HG02884 (cell line): ENCODE measurements at regions not wholly inside any gene's neighbourhood (a gene's known extent, or its start where the extent isn't known, plus 50 kb on each side); places are given as distances from the start of the nearest gene placed in this dataset.

Experiments
- ATAC-seq: cut with Tn5 transposase; IDR thresholded peaks from one replicate; pipeline ENCODE4 v1.9.1; 2021; ENCODE audit warnings: mild to moderate bottlenecking, moderate library complexity; ENCODE audit not compliant: unreplicated experiment

DNA sequence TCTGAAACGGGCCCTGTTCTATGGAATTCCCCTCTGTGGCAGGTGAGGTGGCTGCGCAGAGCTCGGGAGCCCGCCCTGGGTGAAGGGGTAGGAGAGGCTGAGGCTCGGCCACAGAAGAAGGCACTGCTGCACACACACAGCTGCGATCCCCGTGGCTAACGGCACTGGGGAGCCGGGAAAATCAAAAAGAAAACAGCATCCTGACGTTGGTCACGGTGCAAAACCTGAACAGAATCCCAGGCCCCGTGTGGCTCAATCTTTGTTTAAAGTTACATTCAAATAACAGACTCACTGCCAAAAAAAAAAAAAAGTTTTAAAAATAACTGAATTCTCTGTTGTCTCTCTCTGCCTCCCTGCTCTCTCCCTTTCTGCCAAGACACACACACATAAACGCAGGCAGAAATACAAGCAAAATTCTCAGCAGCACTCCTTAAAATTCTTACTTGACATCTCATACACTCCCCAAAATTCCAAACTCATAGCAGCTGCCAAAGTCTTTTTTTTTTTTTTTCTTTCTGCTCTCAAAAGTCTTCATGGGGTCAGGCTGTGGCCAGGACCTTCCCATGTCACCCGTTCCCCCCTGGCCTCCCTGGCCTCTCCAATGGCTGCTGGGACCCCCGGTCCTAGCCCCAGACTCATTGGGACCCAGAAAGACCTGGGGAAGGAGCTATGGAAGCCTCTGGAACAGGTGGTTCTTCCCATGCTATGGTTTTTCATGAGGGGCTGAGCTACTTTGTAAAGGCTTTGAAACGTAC lies 248.8 kb downstream of the TTLL2 start:
- ATAC-seq = no peak

DNA sequence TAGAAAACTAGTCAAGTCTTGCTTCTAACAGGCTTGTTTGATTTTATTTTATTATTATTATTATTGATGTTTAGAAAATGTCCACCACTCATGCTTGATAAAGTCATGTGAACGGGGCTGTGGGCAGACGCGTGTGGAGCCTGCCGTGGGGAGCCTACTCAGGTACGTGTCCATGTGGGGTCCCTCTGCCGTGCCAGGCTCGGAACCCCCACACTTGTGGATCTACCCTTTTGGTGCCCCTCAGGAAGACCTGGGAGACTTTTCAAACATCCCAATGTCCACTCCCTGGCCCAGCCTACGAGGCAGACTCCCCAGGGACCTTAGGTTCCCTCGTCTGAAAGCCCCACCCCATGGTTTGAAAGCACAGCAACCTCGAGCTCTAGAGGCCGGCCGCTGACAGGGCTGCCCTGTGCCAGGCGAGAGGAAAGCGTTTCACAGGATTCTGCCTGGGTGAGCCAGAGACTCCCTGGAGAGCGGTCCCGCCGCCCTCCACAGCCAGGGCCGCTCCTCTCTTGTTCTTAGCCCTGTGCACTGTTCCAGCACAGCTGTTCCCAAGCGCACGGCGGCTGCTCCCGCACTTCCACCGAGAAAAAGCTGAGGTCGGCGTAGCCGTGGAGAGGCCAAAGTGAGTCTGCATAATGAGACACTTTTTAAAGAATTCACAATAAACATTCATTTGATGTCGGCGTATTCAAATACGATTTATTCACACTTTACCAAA lies 249.7 kb downstream of the TTLL2 start:
- no peak for ATAC-seq

DNA sequence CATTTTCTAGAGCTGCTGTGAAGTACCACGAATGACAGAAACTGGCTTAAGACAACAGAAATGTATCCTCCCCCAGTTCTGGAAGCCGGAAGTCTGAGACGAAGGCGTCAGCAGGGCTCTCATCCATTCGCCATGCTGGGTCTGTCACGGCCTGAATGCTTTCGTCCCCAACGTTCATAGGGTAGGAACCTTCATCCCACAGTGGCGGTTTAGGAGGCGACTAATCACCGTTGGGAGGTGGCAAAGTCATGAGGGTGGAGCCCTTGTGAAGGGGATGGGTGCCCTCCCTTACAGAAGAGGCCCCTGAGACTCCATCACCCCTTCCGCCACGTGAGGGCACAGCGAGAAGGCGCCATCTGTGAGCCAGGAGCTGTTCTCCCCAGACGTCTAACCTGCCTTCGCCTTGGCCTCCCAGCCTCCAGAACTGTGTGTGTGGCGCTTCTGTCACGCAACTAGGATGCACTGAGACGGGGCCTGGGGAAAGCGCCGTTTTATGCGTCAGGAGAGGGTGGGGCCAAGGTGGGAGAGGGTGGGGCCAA lies 250.3 kb downstream of the TTLL2 start:
- no peak for ATAC-seq

DNA sequence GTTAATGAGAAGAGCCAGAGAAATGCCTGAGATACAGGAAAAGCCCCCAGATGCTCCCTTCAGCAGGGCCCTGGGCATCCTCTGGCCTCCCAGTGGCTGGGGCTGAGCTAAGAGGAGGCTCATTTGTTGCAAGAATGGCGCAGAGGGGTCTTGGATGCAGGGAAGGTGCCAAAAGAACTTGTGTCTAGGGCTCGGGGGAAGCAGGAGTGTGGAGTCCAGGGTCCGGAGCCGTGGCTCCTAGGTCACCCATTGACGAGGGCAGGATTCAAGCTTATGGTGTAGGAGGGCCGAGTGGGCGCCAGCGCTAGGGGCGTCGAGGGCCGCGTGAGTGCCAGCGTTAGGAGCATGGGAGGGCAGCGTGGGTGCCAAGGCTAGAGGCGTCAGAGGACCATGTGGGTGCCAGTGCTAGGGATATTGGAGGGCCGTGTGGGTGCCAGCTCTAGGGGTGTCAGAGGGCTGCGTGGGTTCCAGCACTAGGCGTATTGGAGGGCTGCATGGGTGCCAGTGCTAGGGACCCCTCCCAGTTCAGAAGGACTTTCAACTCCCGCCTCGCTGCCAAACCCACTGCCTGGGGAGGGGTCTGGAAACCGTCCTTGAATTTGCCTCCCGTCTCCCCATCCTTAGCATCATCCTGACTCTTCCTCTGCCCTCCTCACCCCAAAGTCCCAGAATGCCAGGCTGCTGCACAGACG lies 250.5 kb upstream of the AFDN start:
- ATAC-seq = no peak

DNA sequence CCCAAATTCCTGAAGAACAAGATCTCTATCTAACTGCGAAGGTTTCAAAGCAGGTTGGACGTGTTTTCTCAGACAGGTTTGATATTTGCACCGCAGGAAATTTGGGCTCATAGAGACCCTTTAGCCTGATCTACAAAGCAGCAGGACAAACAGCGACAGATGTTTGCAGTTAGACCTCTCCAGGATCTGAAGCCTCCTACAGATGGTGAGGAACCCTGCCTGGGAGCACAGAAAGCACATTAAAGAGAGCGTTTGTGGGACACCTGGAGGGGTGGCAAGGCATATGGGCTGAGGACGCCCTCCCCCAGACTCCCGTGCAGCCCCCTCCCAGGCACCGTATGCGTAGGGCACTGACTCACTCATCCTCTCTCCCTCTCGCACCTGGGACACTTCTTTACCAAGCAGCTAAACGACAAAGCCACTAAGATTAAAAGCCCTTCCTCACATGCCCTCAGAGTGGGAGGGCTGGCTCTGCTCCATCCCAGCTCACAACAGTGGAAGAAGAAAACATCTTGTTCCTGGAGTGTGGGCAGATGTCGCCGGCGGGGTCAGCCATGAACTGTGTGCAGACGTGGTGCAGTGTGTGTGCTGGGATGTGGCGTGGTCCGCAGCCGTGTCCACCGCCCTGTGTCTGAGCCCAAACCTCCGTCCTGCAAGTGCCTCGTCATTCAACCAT lies 249.7 kb upstream of the AFDN start:
- ATAC-seq = no peak

DNA sequence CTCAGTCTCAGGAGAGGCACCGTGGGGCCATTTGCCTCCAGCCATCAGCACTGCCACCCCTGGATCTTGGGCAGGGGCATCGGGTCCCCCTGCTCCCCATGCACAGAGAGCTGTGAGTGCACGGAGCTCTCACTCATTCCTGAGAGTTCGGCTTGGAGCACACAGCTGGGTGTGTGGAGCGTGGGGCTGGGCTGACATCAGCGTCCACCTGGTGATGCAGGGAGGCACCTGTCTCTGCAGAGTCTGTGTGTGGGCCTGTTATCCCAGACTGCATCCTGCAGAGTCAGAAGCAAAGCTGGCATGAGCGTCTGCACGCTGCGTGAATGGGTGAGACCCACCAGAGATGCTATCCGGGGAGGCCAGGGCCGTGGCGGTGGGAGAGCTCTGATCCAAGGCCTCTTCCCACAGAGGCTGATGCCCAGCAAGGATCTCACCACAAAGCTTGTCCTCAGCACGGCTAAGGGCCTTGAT lies 248.8 kb upstream of the AFDN start:
- ATAC-seq = no peak

DNA sequence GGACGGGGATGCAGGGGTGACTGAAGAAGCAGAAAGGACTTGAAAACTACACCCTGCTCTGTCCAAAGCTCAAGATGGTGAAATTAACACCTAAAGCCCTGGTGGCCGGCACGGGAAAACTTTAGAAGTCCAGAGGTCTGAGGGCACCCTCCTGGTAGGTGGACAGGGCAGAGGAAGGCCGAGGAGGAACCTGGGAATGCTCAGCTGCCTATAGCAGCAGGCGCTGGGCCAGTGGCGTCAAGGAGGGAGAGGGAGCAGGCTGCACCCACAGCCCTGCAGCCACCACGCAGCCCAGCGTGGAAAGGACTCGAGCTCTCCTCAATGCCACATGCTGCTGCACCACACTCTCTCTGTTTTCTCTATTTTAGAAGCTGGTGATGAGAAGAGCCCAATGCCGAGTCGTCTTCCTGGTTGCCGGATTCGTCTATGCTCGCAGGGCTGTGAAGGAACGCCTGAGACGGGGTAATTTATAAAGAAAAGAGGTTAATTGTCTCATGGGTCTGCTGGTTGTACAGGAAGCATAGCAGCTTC lies 248.3 kb upstream of the AFDN start:
- ATAC-seq = no peak

DNA sequence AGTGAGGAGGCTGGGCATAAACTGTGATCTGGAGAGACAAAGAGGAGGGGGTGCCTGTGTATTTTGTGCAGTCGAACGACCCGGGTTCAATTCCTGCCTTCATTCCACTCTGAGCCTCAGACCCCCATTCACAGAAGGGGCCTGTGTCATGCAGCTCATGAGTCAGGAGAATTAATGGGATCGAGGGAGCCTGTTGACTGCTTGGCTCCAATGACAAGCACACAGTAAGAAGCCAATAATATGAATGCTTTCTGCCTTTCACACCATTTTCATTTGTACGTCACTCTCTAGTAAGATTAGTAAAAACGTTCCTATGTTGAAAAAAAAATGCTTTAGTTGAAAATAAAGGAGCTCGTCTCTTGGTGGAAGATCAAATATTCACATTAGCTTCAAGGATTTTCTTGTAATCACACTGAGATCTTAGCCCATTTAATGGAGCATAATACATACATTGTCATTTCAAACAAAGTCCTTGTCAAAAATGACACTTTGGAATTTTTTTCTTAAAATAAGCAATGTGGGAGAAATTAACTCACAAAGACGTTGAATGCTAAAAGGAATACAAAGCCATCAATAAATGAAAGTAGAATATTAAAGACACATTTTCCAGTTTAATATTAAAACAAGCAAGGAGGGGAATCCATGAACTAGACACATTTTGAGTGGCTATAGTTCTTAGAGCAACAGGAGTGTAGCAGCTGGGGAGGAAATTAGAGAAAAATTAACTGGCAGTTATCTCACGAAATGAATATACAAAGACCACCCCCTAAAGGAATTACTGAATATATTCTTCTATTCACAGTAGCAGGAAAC lies 246.7 kb upstream of the AFDN start:
- ATAC-seq = no peak

DNA sequence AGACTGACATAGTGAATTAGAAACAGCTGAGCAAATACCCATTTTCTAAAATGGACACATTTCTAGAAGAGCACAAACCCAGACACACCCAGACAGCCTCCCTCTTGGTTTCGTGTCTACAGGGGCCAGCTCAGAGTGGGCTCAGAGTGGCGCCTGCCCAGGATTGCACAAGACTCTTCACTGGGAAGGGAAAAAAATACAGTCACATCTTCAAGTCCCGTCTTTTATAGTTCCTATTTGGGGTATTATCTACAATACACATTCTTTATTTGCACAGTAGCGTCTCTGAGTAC lies 246.1 kb upstream of the AFDN start:
- ATAC-seq = no peak

DNA sequence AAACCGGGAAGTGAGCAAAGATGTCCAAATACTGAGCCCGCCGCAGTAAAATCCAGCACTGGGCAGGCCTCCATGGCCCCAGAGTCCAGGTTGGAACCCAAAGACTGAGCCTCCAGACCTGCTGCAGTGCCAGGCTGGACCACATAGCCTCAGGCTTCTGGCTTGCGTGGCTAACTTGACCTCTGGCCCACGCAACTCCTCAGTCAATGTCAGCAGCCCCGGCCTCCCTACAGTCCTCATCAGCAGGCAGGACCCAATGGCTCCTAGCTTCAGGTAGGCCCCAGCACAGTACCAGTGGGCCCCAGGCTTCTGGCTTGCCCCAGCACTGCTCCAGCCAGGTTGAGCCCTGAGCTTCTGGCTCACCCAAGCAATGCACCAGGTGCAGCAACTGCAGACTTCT lies 245.1 kb upstream of the AFDN start:
- ATAC-seq = no peak

DNA sequence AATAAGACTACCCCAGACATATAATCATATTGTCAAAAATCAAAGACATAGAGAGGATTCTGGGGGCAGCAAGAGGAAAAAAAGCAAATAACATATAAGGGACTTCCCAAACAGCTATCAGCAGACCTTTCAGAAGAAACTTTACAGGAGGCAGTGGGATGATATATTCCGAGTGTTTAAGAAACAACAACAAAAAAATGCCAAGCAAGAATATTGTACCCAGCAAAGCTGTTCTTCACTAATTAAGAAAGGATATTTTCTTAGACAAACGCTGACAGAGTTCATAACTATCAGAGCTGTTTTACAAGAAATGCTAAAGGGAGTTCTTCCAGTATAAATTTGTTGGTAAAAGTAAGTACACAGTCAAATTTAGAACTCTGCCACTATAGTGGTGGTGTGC lies 243.3 kb upstream of the AFDN start:
- no peak for ATAC-seq

DNA sequence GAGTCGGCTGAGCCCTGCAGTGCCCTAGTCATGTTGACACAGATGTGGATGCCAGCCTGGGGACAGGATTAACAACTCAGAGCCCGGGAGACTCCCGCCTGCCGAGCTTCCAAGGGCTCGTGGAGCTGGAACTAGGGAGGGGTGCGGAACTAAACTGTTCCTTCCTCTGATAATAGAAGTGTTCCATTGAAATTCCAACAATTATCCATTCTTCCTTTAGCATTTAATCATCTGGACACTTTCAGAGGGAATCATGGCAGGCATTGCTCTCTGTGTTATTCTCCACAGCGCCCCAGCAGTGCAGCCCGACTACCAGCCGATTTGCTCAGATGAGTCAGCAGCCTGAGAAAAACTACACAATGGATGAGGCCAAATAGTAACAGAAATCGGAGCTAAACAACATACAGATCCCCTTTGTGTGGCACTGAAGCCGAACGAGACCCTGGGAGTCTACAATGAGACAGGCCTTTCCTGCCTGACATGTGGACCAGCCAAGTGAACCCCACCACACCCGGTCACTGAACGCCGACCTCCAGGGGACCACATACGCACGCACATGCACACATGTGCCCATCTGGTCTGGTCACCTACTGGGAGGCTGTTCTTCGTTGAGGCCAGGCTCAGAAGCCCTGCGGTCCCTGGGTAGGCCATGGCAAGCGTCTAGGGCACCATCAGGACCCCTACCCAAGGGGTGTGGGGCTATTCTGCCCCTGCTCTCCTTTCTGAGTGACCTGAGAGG lies 238.4 kb upstream of the AFDN start:
- no peak for ATAC-seq

DNA sequence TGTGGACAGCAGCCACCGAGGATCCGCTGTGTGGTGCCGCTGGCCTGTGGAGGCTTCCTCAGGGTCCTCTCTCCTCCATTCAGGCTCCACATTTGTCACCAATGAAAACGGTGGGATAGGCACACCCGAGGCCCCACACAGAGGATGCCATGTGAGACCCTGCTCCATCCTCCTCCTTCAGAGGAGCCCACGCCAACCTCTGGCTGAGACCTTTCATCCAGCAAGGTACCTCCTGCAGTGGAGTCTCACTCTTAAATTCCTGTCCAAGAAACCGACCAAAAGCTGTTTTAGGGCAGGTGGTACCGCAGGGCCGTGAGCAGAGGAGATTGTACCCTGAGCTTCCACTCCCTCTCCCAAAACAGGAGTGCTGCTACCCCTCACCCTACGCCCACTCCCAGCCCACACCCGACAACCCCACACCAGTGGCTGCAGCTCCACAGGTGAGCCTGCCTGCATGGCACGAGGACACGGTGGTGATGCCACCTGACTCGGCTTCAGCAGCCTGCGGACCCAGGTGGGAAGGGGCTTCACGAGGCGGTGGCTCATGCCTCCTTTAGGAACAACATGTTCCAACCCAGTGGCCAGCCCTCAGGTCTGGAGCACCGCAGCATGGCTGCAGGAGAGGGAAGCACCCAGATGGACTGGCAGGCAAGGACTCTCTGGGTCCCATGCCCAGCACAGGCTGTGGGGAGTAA lies 237.6 kb upstream of the AFDN start:
- no peak for ATAC-seq

DNA sequence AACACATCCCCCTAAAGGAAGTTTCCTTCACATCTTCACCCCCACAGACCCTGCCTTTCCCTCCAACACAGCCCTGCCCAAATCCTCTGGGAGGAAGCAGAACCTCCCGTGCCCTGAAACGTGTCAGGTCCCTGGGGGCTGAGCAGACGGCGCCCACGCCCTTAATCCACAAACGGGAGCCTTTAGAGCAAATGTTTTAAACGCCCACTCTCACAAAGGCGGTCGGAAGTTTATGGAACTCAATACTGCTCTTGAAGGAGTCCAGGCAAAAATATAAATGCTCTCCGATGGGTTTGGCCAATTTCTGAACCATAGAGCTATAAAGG lies 237.1 kb upstream of the AFDN start:
- ATAC-seq = no peak

DNA sequence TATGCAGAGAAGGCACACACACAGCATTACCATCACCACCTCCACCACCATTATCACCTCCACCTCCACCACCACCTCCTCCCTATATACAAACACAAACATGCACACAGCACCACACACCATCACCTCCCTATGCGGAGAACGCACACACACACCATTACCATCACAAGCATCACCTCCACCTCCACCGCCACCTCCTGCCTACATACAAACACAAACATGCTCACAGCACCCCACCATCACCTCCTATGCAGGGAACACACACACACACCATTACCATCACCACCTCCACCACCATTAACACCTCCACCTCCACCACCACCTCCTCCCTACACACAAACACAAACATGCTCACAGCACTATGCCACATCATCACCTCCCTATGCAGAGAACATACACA lies 236.5 kb upstream of the AFDN start:
- no peak for ATAC-seq
